ENCODE measurements at regions not wholly inside any gene's neighbourhood (a gene's known extent, or its start where the extent isn't known, plus 50 kb on each side); places are given as distances from the start of the nearest gene placed in this dataset.
"Not testable (repeated sequence)": the region's sequence is repeated elsewhere in the genome, so short reads cannot be mapped to it uniquely, and the experiment has no call there.

DNA sequence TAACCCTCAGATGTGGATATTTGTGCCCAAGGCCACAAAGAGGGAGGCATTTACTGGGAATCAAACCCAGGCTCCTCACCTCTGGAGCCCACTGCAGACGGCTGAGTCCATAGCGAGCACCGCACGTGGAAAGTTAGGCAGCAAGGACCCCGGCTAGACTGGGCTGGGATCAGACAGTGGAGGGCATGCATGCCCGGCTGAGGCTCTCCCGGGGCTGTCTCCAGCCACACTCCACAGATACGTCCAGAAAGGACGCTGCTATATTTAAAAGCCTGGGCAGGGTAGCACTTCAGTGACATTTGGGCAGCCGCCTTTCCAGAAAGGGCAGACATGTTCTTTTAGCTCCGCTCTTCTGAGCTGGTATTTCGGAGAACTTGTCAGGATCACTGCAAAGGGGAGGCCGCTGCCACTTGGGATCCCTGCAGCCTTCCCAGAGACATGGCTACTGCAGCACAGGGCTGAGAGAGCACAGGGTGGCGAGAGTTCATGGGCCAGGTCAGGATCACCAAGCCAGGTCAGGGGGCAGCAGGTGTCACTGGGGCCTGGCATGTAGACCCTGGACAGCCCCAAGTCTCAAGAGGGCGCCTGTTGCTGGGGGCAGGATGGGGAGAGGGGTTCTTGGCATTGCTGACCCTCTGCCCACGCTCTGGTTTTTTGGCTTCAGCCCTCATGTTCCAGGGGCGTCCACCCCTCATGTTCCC, 121.7 kb downstream of the PHETA1 start:
- H3K27me3 ChIP-seq (ENCODE audit: low read depth, low read length): no peaks in the 10 kb centered on the region
- peaks cover 0 to 3% of the 10 kb centered on the region in 2 donors for H3K4me1 ChIP-seq (ENCODE audit: control insufficient read depth in 1 of 2, insufficient read depth in 2 of 2, low read length in 2 of 2)
- no peak overlapping the region for H3K27ac ChIP-seq (ENCODE audit: low read length)
- H3K36me3 ChIP-seq (ENCODE audit: control insufficient read depth in 1 of 2, insufficient read depth in 2 of 2, low read length in 2 of 2): no peaks in the 10 kb centered on the region
- peaks cover 8 to 25% of the 10 kb centered on the region in 2 donors for H3K9me3 ChIP-seq (ENCODE audit: control insufficient read depth in 1 of 2, low read length in 2 of 2)
- no peak overlapping the region for H3K4me3 ChIP-seq (ENCODE audit: low read depth in 1 of 2, low read length in 2 of 2)

DNA sequence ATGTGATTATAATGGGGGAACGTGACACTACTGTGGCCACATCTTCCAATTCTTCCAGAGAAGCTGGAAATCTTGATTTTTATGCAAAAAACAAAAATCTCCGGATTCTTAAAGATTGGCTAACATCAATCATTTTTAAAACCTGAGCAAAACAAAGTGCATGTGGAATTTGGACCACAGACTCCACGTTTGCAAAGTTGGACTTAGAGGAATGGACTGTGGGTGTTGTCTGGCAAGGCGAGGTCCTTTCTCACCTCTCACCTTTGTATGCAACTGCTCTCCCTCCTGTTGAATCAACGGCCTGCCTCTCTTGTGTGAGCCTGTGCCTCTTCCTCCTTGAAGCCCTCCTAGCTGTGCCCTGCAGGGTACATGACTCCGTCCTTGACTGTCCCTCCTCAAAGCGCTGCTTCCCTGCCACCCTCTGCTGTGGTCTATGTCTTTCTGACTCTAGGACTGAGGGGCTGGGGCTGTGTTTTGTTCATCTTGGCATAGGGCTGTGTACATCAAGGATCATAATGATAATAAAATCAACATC, 122.4 kb downstream of the PHETA1 start:
- H3K36me3 ChIP-seq (ENCODE audit: control insufficient read depth in 1 of 2, insufficient read depth in 2 of 2, low read length in 2 of 2): no peaks in the 10 kb centered on the region
- no peak overlapping the region for H3K4me3 ChIP-seq (ENCODE audit: low read depth in 1 of 2, low read length in 2 of 2)
- peaks cover 0 to 3% of the 10 kb centered on the region in 2 donors for H3K4me1 ChIP-seq (ENCODE audit: control insufficient read depth in 1 of 2, insufficient read depth in 2 of 2, low read length in 2 of 2)
- H3K27ac ChIP-seq (ENCODE audit: low read length): no peak overlapping the region
- no peaks in the 10 kb centered on the region for H3K27me3 ChIP-seq (ENCODE audit: low read depth, low read length)
- H3K9me3 ChIP-seq (ENCODE audit: control insufficient read depth in 1 of 2, low read length in 2 of 2): peaks cover 8 to 25% of the 10 kb centered on the region in 2 donors

DNA sequence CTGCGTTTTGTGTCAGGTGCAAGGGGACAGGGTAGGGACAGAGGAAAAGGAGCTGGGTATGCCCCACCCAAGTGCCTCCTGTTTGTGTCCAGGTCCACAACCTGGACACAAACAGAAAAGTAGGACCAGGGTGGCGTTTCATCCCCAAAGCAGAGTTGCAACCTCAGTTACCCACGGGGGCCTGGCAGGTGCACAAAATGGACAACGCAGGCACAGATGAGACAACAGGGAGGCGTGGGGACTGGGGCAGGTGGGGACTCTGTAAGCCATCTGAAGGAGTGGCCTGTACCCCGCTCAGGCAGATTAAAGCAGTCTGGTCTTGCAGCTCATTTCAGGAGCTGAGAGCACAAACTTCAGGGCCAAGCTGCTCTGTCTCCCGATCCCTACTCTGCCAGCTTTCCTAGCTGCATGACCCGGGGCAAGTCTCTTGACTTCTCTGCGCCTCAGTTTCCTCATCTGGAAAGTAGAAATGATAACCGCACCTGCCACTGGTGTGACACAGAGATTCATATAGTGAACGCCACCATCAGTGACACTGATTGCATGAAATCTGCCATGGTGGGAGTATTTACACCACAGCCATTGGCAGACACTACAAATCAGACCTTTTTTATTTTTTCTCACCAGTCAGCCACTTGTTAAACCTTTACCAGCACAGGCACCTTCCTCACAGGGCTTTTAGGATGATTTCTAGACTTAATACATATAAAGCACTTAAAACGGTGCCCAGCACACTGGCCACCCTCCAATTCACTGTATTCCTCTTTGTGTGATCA, 123.0 kb downstream of the PHETA1 start:
- no peak overlapping the region for H3K27ac ChIP-seq (ENCODE audit: low read length)
- H3K4me1 ChIP-seq (ENCODE audit: control insufficient read depth in 1 of 2, insufficient read depth in 2 of 2, low read length in 2 of 2): peaks cover 0 to 3% of the 10 kb centered on the region in 2 donors
- H3K9me3 ChIP-seq (ENCODE audit: control insufficient read depth in 1 of 2, low read length in 2 of 2): peaks cover 8 to 25% of the 10 kb centered on the region in 2 donors
- no peak overlapping the region for H3K4me3 ChIP-seq (ENCODE audit: low read depth in 1 of 2, low read length in 2 of 2)
- H3K27me3 ChIP-seq (ENCODE audit: low read depth, low read length): no peaks in the 10 kb centered on the region
- H3K36me3 ChIP-seq (ENCODE audit: control insufficient read depth in 1 of 2, insufficient read depth in 2 of 2, low read length in 2 of 2): no peaks in the 10 kb centered on the region

DNA sequence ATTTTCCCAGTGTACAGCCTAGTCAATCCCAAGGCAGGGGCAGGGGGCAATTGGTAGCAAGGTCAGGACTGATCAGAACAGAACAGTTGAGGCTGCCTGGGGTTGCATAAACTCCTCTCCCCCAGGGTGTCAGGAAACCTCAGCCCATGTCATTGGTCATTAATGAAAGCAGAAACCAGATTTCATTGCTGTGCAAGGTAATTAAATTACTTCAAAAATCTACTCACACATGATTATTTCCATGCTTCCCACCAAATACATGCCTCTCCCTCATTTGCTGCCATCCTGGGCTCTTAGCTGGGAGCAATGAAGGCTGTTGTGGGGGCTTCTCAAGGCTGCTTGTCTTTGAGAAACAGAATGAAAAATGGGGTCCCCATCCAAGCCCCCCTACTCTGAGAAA, 124.2 kb downstream of the PHETA1 start:
- H3K27me3 ChIP-seq (ENCODE audit: low read depth, low read length): no peaks in the 10 kb centered on the region
- no peak overlapping the region for H3K27ac ChIP-seq (ENCODE audit: low read length)
- H3K4me3 ChIP-seq (ENCODE audit: low read depth in 1 of 2, low read length in 2 of 2): no peak overlapping the region
- peaks cover 8 to 25% of the 10 kb centered on the region in 2 donors for H3K9me3 ChIP-seq (ENCODE audit: control insufficient read depth in 1 of 2, low read length in 2 of 2)
- no peaks in the 10 kb centered on the region for H3K36me3 ChIP-seq (ENCODE audit: control insufficient read depth in 1 of 2, insufficient read depth in 2 of 2, low read length in 2 of 2)
- peaks cover 0 to 3% of the 10 kb centered on the region in 2 donors for H3K4me1 ChIP-seq (ENCODE audit: control insufficient read depth in 1 of 2, insufficient read depth in 2 of 2, low read length in 2 of 2)

DNA sequence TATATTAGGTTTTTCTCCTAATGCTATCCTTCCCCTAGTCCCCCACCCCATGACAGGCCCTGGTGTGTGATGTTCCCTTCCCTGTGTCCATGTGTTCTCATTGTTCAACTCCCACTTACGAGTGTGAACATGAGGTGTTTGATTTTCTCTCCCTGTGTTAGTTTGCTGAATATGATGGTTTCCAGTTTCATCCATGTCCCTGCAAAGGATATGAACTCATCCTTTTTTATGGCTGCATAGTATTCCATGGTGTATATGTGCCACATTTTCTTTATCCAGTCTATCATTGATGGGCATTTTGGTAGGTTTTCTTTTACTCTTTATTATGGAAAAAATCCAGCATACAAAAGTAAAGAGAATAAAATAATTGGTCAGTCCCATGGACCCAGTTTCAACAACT, 126.1 kb downstream of the PHETA1 start:
- not testable (repeated sequence) for H3K4me1 ChIP-seq (ENCODE audit: control insufficient read depth in 1 of 2, insufficient read depth in 2 of 2, low read length in 2 of 2); H3K36me3 ChIP-seq (ENCODE audit: control insufficient read depth in 1 of 2, insufficient read depth in 2 of 2, low read length in 2 of 2); H3K27me3 ChIP-seq (ENCODE audit: low read depth, low read length); H3K27ac ChIP-seq (ENCODE audit: low read length); H3K4me3 ChIP-seq (ENCODE audit: low read depth in 1 of 2, low read length in 2 of 2)
- peaks cover 8 to 25% of the 10 kb centered on the region in 2 donors for H3K9me3 ChIP-seq (ENCODE audit: control insufficient read depth in 1 of 2, low read length in 2 of 2)

DNA sequence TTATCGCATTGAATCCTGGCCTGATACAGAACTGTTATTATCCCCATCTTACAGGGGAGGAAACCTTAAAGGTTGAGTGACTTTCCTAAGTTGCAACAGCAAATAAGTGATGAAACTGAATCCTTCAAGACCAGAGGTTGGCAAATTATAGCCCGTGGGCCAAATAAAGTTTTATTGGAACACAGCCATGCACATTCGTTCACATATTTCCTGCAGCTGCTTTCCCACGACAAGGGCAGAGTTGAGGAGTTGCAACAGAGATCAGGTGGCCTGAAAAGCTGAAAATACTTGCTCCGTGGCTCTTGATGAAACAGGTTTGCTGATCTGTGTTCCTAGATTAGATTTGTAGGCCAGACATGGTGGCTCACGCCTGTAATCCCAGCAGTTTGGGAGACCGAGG, 126.7 kb downstream of the PHETA1 start:
- H3K27ac ChIP-seq (ENCODE audit: low read length): no peak overlapping the region
- no peaks in the 10 kb centered on the region for H3K36me3 ChIP-seq (ENCODE audit: control insufficient read depth in 1 of 2, insufficient read depth in 2 of 2, low read length in 2 of 2)
- no peak overlapping the region for H3K4me3 ChIP-seq (ENCODE audit: low read depth in 1 of 2, low read length in 2 of 2)
- H3K9me3 ChIP-seq (ENCODE audit: control insufficient read depth in 1 of 2, low read length in 2 of 2): peaks cover 8 to 25% of the 10 kb centered on the region in 2 donors
- no peaks in the 10 kb centered on the region for H3K27me3 ChIP-seq (ENCODE audit: low read depth, low read length)
- H3K4me1 ChIP-seq (ENCODE audit: control insufficient read depth in 1 of 2, insufficient read depth in 2 of 2, low read length in 2 of 2): no peaks in the 10 kb centered on the region

DNA sequence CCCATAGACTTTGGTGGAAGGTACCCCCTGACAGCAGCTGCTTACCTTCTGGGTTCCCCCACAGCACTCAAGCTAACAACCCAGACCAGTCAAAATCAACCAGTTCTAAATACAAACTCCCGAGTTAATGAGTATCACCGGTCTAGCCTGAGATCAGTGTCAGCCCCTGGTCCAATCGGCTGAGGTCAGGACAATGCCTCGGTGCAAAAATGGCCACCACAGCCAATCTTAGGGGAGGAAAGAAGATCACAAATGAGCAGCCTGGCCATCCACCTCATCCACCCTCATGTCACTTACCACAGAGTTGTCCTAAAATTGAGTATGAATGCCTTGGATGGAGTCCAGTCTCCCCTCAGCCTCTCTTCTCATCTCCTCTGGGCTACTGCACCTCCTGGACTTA, 128.5 kb downstream of the PHETA1 start:
- peaks cover 12 to 20% of the 10 kb centered on the region in 2 donors for H3K9me3 ChIP-seq (ENCODE audit: control insufficient read depth in 1 of 2, low read length in 2 of 2)
- no peaks in the 10 kb centered on the region for H3K36me3 ChIP-seq (ENCODE audit: control insufficient read depth in 1 of 2, insufficient read depth in 2 of 2, low read length in 2 of 2)
- H3K4me3 ChIP-seq (ENCODE audit: low read depth in 1 of 2, low read length in 2 of 2): no peak overlapping the region
- no peak overlapping the region for H3K27ac ChIP-seq (ENCODE audit: low read length)
- H3K4me1 ChIP-seq (ENCODE audit: control insufficient read depth in 1 of 2, insufficient read depth in 2 of 2, low read length in 2 of 2): no peaks in the 10 kb centered on the region
- no peaks in the 10 kb centered on the region for H3K27me3 ChIP-seq (ENCODE audit: low read depth, low read length)

DNA sequence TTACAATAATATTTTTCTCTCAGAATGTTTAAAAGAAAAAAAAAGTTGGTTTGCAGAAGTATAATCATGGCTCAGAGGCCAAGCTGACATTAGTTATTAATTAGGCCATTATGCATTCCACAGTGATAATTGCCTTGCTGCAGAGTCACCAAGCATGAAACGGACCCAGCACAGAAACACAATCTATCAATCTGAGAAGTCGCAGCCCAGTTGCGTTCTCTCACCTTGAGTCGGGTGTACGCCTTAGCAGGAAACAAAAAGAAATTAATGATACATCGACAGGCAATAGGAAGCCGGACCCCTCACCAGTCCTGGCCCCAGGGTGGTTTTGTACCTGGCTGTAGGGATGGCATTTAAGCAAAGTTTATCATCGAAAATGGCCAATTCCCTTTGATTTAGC, 129.7 kb downstream of the PHETA1 start:
- H3K4me3 ChIP-seq (ENCODE audit: low read depth in 1 of 2, low read length in 2 of 2): no peak overlapping the region
- H3K27me3 ChIP-seq (ENCODE audit: low read depth, low read length): no peaks in the 10 kb centered on the region
- H3K4me1 ChIP-seq (ENCODE audit: control insufficient read depth in 1 of 2, insufficient read depth in 2 of 2, low read length in 2 of 2): no peaks in the 10 kb centered on the region
- peaks cover 10 to 14% of the 10 kb centered on the region in 2 donors for H3K9me3 ChIP-seq (ENCODE audit: control insufficient read depth in 1 of 2, low read length in 2 of 2)
- H3K36me3 ChIP-seq (ENCODE audit: control insufficient read depth in 1 of 2, insufficient read depth in 2 of 2, low read length in 2 of 2): no peaks in the 10 kb centered on the region
- H3K27ac ChIP-seq (ENCODE audit: low read length): no peak overlapping the region

DNA sequence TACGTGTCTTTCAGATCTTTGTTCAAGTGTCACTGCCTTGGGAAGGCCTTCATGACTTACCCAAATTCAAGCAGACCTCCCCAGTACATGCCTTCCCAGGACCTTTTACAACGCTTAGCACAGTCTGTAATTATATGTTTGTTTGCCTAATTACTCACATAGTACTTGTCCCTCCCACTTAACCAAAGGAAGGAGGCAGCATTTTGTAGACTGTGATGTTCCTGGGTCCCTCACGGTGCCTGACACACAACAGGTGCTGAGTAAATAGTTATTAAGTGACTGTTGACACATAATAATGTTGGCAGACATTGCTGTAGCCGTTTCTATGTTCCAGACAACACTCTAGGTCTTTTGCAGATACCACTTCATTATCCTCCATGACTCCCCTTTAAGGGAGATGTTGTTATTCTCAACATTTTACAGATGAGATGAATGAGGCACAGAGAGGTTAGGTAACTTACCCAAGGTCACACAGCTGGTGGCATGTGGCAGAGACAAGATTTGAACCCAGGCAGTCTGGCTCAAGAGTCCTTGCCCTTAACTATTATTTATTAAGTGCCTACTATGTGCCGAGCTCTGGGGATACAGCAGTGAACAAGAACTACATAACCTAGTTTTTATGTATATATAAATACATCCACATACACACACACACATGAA, 130.7 kb downstream of the PHETA1 start:
- Histone ChIP-seq H3K9me3 (ENCODE audit: control insufficient read depth in 1 of 2, low read length in 2 of 2) (peaks cover 5 to 10% of the 10 kb centered on the region in 2 donors), H3K4me1 (ENCODE audit: control insufficient read depth in 1 of 2, insufficient read depth in 2 of 2, low read length in 2 of 2) (no peaks in the 10 kb centered on the region), H3K36me3 (ENCODE audit: control insufficient read depth in 1 of 2, insufficient read depth in 2 of 2, low read length in 2 of 2) (no peaks in the 10 kb centered on the region), H3K27me3 (ENCODE audit: low read depth, low read length) (no peaks in the 10 kb centered on the region), H3K4me3 (ENCODE audit: low read depth in 1 of 2, low read length in 2 of 2) (no peak overlapping the region), H3K27ac (ENCODE audit: low read length) (no peak overlapping the region)

DNA sequence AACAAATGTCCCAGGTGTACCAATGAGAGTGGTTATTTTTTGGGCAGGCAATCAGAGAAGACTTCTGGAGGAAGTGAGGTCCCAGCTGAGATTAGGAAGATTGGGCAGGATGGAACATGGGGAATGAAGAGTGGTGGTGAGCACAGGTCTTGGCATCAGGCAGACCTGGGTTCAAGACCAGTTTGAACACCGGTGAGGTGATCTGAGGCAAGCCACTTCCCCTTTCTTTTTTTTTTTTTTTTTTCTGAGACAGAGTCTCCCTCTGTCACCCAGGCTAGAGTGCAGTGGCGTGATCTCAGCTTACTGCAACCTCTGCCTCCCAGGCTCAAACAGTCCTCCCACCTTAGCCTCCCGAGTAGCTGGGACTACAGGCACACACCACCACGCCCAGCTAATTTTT, 134.4 kb downstream of the PHETA1 start:
- H3K4me3 ChIP-seq (ENCODE audit: low read depth in 1 of 2, low read length in 2 of 2); H3K27ac ChIP-seq (ENCODE audit: low read length); H3K4me1 ChIP-seq (ENCODE audit: control insufficient read depth in 1 of 2, insufficient read depth in 2 of 2, low read length in 2 of 2); H3K9me3 ChIP-seq (ENCODE audit: control insufficient read depth in 1 of 2, low read length in 2 of 2); H3K36me3 ChIP-seq (ENCODE audit: control insufficient read depth in 1 of 2, insufficient read depth in 2 of 2, low read length in 2 of 2); H3K27me3 ChIP-seq (ENCODE audit: low read depth, low read length): not testable (repeated sequence)

DNA sequence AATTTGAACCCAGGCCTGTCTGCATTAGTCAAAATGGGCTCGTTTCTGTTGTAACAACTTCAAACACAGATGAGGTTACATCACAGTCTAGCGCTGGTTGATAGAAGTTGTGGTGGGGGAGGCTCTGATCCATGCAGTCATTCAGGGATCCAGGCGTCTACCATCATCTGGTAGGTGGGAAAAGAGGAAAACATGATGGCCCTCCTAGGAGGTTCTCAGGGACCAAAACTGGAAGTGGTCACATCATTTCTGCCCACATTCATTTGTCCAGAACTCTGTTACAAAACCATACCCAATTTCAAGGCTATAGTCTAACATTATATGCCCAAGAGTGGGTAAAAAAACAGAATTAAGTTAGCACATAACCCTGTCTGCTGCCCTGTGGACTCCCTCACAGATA, 135.1 kb downstream of the PHETA1 start:
- peaks cover 5 to 7% of the 10 kb centered on the region in 2 donors for H3K9me3 ChIP-seq (ENCODE audit: control insufficient read depth in 1 of 2, low read length in 2 of 2)
- no peaks in the 10 kb centered on the region for H3K4me1 ChIP-seq (ENCODE audit: control insufficient read depth in 1 of 2, insufficient read depth in 2 of 2, low read length in 2 of 2)
- no peak overlapping the region for H3K4me3 ChIP-seq (ENCODE audit: low read depth in 1 of 2, low read length in 2 of 2)
- no peaks in the 10 kb centered on the region for H3K27me3 ChIP-seq (ENCODE audit: low read depth, low read length)
- H3K27ac ChIP-seq (ENCODE audit: low read length): no peak overlapping the region
- no peaks in the 10 kb centered on the region for H3K36me3 ChIP-seq (ENCODE audit: control insufficient read depth in 1 of 2, insufficient read depth in 2 of 2, low read length in 2 of 2)

Measured in muscle layer of duodenum (tissue), 2 donors.